ENCODE measurements at regions not wholly inside any gene's neighbourhood (a gene's known extent, or its start where the extent isn't known, plus 50 kb on each side); places are given as distances from the start of the nearest gene placed in this dataset.

DNA sequence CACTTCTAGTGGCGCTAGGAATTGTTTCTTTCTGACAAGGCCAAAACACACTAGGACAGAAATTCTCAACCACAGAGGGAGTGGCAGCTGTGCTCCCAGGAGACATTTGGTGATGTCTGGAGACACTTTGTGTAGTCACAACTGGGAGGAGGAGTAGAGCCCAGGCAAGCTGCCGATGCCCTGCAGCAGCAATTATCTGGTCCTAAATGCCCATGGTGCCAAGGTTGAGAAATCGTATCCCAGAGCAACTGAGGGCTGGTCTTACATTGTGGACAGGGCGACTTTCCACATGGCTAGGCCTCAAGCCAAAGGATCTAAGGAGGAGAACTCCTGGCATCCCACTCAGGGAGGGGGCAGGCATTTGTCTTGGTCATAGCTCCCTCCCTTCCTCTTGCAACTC, 259.9 kb downstream of the GADD45G start:
- TF ChIP-seq, protein P1, sequence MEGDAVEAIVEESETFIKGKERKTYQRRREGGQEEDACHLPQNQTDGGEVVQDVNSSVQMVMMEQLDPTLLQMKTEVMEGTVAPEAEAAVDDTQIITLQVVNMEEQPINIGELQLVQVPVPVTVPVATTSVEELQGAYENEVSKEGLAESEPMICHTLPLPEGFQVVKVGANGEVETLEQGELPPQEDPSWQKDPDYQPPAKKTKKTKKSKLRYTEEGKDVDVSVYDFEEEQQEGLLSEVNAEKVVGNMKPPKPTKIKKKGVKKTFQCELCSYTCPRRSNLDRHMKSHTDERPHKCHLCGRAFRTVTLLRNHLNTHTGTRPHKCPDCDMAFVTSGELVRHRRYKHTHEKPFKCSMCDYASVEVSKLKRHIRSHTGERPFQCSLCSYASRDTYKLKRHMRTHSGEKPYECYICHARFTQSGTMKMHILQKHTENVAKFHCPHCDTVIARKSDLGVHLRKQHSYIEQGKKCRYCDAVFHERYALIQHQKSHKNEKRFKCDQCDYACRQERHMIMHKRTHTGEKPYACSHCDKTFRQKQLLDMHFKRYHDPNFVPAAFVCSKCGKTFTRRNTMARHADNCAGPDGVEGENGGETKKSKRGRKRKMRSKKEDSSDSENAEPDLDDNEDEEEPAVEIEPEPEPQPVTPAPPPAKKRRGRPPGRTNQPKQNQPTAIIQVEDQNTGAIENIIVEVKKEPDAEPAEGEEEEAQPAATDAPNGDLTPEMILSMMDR (IDR thresholded peaks at IDR 0.05; ENCODE audit: low read length), result no peak
- no peak for TF ChIP-seq EZH2phosphoT487 (IDR thresholded peaks at IDR 0.05; ENCODE audit: low read length)
- TF ChIP-seq EZH2 (optimal IDR thresholded peaks at IDR 0.05; ENCODE audit: low read depth, low read length), result no peak
